HG02642 (cell line): ENCODE measurements at regions not wholly inside any gene's neighbourhood (a gene's known extent, or its start where the extent isn't known, plus 50 kb on each side); places are given as distances from the start of the nearest gene placed in this dataset.

ENCODE experiments used
- ATAC-seq: cut with Tn5 transposase; IDR thresholded peaks from one replicate; pipeline ENCODE4 v1.9.1; 2021; ENCODE audit warnings: mild to moderate bottlenecking; ENCODE audit not compliant: unreplicated experiment, poor library complexity

- ATAC-seq = no peak
Observed at GRCh38 chr15:61500951-61501620, 272.0 kb upstream of the RORA start.

GRCh38 chr15:61500523-61500922 is 271.4 kb upstream of the RORA start:
- no peak for ATAC-seq

- no peak for ATAC-seq
Observed at GRCh38 chr15:61499376-61499775, 270.3 kb upstream of the RORA start.

- ATAC-seq = no peak
Observed at GRCh38 chr15:61489571-61489970, 260.5 kb upstream of the RORA start.

GRCh38 chr15:61483599-61483998 is 254.5 kb upstream of the RORA start:
- no peak for ATAC-seq

- no peak for ATAC-seq
Observed at GRCh38 chr15:61481886-61482285, 252.8 kb upstream of the RORA start.

DNA sequence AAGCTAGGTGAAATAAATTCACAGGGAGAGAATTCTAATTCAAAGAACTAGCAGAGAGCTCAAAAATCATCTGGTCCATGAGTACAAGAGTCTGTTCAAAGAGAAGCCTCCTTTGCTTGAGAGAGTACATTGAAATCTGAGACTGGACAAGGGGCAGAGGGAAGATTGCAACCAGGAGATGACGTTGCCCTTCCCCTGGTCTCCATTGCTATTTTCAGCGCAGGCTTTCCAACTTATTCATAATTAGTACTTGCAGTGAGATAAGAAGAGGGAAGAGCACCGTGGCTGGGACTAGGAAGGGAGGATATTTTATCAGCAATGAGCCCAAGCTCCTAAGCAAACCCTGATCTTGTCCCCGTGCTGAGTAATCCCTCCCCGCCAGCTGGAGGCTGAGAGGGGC is 251.8 kb upstream of the RORA start:
- ATAC-seq = no peak

- no peak for ATAC-seq
Observed at GRCh38 chr15:61480295-61480694, 251.2 kb upstream of the RORA start.

DNA sequence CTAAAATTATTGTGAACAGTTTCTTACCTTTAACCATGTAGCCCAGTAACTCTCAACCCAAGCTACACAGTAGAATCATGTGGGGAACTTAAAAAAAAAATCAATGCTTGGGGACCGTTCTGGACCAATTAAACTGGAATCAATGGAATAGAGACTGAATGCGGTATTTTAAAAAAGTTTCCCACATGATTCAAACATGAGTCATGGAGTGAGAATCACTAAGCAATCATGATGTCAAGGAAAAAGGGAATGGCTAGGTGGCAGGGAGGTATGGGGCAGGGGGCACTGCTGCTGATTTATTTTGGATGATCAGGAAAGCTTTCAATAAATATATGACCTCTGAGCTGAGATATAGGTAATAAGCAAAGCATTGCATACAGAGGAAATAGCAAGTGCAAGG is 250.5 kb upstream of the RORA start:
- no peak for ATAC-seq

DNA sequence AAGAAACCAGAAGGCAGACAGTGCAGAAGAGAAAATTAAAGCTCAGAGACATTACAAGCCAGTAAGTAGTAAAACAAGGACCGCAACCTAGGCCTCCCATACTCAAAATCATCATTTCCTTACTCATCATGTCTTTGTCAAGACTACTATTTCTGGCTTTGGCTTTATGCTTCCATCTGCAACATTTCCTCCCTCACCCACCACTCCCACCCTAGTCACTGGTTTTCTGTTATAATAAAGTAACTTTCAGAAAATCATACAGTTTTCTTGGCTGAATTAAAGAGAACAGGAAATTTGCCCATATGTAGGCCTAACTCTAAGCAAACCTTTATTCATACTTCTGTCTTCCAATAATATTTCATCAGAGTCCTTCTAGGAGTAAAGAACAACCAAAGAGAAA is 247.6 kb upstream of the RORA start:
- ATAC-seq = no peak

- ATAC-seq = no peak
Observed at GRCh38 chr15:61474796-61475195, 245.7 kb upstream of the RORA start.

DNA sequence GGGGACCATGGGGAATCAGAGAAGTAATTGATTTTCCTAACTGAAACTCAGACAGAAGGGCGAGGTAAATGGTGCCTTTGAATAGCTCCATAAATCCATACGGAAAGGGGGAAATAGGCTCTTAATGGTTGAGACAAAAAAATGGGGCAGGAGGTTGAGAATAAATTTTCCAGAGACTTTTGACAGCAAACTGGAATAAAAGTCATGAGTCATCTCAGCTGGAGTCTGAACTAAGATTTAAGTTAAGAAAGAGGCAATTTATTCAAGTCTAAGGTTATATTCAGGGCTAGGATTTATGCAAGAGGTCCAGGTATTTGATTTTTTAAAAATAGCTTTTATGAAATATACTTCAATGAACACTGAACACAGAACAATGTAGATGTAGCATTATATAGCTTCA is 238.7 kb upstream of the RORA start:
- no peak for ATAC-seq

- no peak for ATAC-seq
Observed at GRCh38 chr15:61459785-61460707, 230.9 kb upstream of the RORA start.

DNA sequence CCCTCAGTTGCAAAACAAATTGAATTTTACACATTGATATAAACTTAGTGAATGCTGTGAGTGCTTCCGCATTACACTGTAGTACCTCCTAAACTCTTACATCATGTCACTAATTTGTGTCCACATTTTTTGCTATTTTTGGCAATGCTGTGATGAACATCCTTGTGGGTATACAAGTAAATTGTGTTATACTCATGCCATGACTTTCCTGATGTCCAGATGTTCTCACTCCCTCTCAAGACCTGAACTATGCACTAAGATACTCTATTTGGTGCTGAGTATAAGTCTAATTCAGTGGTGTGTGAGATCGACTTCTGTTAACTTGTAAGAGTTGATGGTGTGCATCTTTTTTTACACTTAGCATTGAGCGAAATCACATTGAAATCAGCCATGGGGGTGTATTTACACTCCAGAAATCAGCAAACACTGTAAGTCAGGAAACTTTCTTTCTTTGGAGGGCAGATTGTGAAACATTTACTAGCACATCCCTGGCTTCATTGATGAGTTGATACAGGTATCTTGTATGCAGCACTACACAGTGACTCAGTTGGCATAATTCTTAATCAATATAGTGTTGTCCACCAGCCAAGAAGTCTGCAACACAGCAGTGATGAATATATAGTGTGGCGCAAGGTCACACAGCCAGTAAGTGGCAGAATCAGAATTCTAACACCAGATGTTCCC is 228.1 kb upstream of the RORA start:
- no peak for ATAC-seq

GRCh38 chr15:61449186-61449702 is 220.1 kb upstream of the RORA start:
- no peak for ATAC-seq

DNA sequence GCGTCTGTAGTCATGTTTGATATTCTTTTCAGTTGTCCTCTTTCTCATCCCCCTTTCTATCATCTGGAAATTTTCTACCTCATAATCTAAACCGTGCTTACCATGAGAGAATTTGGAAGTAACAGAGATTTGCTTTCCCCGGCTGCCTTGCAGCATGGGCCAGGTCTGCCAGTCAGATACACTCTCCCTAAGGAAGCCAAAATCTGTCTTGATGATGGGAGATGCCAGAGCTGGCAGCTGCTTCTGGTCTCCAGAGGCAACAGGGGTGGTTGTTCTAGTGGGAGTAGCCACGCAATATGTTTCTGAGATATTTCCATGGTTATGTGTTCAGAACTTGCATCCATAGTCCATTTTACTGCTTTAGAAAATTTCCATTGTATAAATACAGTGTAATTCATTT is 218.9 kb upstream of the RORA start:
- no peak for ATAC-seq

GRCh38 chr15:61444585-61444984 is 215.5 kb upstream of the RORA start:
- ATAC-seq = no peak

DNA sequence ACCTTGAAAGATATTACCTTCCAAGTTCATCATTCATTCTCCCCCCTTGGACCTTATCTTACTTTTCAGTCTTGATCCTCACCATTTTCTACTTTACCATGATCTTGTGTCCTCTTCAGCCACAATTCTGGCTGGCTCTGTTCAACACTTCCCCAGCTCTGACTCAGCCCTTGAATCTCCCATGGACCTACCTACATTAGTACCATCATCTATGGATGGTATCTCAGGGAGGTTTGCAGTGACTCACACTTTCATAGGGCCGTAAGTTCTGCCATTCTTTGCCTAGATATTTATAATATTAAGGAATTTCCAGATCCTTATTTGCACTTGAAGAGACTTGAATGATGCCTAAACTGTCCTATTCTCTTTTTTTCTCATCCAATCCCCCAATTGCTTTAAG is 213.7 kb upstream of the RORA start:
- no peak for ATAC-seq

DNA sequence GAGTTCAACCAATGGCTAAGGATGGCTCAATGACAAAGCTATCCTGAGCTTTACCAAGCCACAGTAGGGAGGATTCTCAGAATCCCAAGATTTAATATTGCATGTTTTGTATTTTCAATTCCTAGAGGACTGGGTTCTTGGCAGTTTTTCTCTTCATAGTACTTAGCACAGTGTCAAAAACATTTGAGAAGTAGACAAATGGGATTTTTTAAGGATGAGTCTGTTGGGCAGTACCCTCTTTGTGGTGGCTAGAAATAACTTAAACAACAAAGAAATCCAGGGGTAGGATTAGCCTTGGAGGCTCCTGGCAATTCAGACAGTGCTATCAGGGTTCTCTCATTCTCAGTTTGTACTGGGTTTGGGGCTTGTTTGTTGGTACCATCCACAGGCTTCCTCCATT is 212.8 kb upstream of the RORA start:
- no peak for ATAC-seq

- ATAC-seq = no peak
Observed at GRCh38 chr15:61426466-61426865, 197.4 kb upstream of the RORA start.

DNA sequence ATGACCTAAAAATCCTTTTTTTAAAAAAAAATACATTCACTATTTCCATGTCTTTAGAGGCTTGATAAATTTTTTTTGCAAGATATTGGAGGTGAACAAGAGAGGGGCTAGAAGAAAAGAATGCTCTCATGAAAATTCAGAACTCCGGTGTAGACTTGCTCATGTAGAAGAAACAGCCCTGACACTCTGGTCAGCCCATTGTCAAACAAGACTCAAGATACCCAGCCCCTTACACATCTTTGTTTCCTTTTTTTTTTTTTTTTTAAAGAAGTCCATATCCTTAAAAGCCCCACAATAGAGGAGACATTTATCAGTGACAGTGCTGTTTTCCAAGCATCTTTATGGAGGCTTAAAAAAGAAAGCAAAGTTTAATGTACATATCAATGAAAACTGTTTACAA is 196.8 kb upstream of the RORA start:
- no peak for ATAC-seq
